Natural killer cell treated with Interleukin-12 subunit alpha and Interleukin-12 subunit beta and Interleukin-15 and Interleukin-18, amount 100 ng/mL, for 72 hours (primary cell): ENCODE measurements at regions not wholly inside any gene's neighbourhood (a gene's known extent, or its start where the extent isn't known, plus 50 kb on each side); places are given as distances from the start of the nearest gene placed in this dataset.

ENCODE experiments used
- ATAC-seq, 2 donors: fragments of 150-1000 bp; cut with Tn5 transposase in 1 of 2; sonication (Bioruptor Pico), chemical (Tn5 transposase) in 1 of 2; 2 replicates each; pipeline ENCODE4 v1.10.0; 2021
- DNase-seq: peaks from one replicate; pipeline ENCODE4 v3.0.0; 2022; ENCODE audit warnings: low spot score
- H3K27ac Mint-ChIP-seq, 2 donors: 1 replicate in 1 of 2; 2 replicates in 1 of 2; pipeline ENCODE4 v1.8.0; 2022; ENCODE audit warnings: mixed read lengths in 2 of 2, mild to moderate bottlenecking in 1 of 2, moderate library complexity in 1 of 2
- H3K27me3 Mint-ChIP-seq, 2 donors: 1 replicate in 1 of 2; 2 replicates in 1 of 2; pipeline ENCODE4 v1.8.0; 2022; ENCODE audit warnings: mixed read lengths in 2 of 2
- H3K36me3 Mint-ChIP-seq: one replicate; pipeline ENCODE4 v1.8.0; 2022; ENCODE audit warnings: mixed read lengths
- H3K4me1 Mint-ChIP-seq, 2 donors: 1 replicate in 1 of 2; 2 replicates in 1 of 2; pipeline ENCODE4 v1.8.0; 2022; ENCODE audit warnings: low read depth in 2 of 2, mixed read lengths in 2 of 2, mild to moderate bottlenecking in 1 of 2
- H3K4me3 Mint-ChIP-seq: one replicate; pipeline ENCODE4 v1.8.0; 2022; ENCODE audit warnings: mixed read lengths
- H3K9me3 Mint-ChIP-seq: 2 replicates; pipeline ENCODE4 v1.8.0; 2022; ENCODE audit warnings: mixed read lengths

DNA sequence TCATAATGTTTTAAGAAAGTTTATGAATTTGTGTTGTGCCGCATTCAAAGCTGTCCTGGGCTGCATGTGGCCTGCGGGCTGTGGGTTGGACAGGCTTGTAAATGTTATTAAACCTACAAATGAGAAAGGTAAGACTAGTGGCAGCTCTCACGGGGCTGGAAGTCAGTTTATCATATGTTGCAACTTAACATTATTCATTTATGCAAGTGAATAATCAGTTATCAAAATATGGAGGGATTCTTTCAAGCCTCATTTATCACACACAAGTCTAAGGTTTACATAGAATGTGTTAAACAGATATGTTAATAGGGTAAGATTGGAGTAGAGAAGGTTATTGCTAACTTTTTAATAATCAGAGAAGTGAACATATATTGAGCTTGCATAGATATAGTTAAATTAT lies 442.5 kb upstream of the RGS6 start:
- Mint-ChIP-seq H3K27ac (no peak overlapping the region), H3K36me3 (no peaks in the 10 kb centered on the region), H3K9me3 (no peaks in the 10 kb centered on the region), H3K4me3 (no peak overlapping the region), H3K4me1 (peaks cover 10 to 11% of the 10 kb centered on the region in 2 donors), H3K27me3 (no peaks in the 10 kb centered on the region)
- DNase-seq = no peak
- no peak for ATAC-seq

DNA sequence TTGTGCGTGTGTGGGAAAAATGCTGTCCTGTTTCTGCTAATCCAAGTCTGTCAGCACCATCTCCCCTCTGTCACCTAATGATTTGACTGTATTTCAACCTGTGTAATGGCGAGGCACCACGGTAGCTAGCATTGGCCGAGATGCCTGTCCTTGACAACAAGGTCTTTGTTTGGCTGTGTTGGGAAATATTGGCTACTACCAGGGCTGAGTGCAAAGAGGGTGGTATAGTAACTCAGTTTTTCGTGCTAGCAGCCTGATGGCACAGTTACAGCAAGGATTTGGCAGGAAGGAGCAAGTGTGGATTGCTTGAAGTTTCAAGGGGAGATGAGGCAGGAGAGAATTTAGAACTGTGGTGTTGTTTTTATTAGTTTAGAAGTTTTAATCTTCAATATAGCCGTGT lies 440.3 kb upstream of the RGS6 start:
- Mint-ChIP-seq H3K36me3 (peaks cover 6% of the 10 kb centered on the region), H3K4me1 (peaks cover 10 to 11% of the 10 kb centered on the region in 2 donors), H3K27ac (no peak overlapping the region), H3K4me3 (no peak overlapping the region), H3K9me3 (no peaks in the 10 kb centered on the region), H3K27me3 (no peaks in the 10 kb centered on the region)
- no peak for DNase-seq
- ATAC-seq = no peak

- DNase-seq (no peak), ATAC-seq (no peak)
- Mint-ChIP-seq H3K27me3 (no peaks in the 10 kb centered on the region), H3K36me3 (peaks cover 6% of the 10 kb centered on the region), H3K4me1 (peaks cover 6 to 9% of the 10 kb centered on the region in 2 donors), H3K27ac (no peak overlapping the region), H3K9me3 (no peaks in the 10 kb centered on the region), H3K4me3 (no peak overlapping the region)
Observed at GRCh38 chr14:71492346-71492745, 439.9 kb upstream of the RGS6 start.

- no peak for DNase-seq
- Mint-ChIP-seq H3K4me3 (peak overlapping the region; percentile 20), H3K27ac (no peak overlapping the region)
Observed at GRCh38 chr14:71497645-71498086, 434.6 kb upstream of the RGS6 start.

DNA sequence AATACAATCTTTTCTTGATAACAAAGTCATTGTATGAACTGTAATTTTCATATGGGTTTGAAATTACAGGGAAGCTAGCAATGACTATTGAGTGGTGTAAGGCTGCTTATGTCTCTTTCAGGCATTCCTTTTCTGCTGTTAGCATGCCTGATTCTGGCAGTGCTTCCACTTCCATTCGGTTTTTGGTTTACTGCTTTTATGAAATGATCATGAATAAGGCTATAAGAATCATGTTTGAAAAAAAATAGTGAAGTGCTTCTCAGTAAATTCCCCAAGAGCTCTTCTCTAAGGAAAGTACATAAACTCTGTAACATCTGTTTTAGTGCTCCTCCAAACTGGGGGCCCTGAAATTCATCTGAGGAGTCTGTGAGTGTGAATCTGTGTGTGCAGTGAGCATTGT lies 434.0 kb upstream of the RGS6 start:
- H3K4me3 Mint-ChIP-seq = peak overlapping the region; percentile 6
- H3K9me3 Mint-ChIP-seq = no peaks in the 10 kb centered on the region
- DNase-seq (no peak), ATAC-seq (peak in 1 of 2 donors; percentile 54)
- H3K36me3 Mint-ChIP-seq = peaks cover 6% of the 10 kb centered on the region
- H3K27ac Mint-ChIP-seq = no peak overlapping the region
- no peaks in the 10 kb centered on the region for H3K27me3 Mint-ChIP-seq
- H3K4me1 Mint-ChIP-seq = peaks cover 12 to 17% of the 10 kb centered on the region in 2 donors

More at GRCh38 chr14:71497645-71498086, 434.6 kb upstream of the RGS6 start:
- Mint-ChIP-seq H3K9me3 (no peaks in the 10 kb centered on the region), H3K27me3 (no peaks in the 10 kb centered on the region), H3K4me1 (peaks cover 12 to 17% of the 10 kb centered on the region in 2 donors), H3K36me3 (peaks cover 6% of the 10 kb centered on the region)
- ATAC-seq = peak; percentile 69 to 78

- H3K9me3 Mint-ChIP-seq = no peaks in the 10 kb centered on the region
- DNase-seq (no peak), ATAC-seq (no peak)
- peaks cover 6% of the 10 kb centered on the region for H3K36me3 Mint-ChIP-seq
- H3K4me3 Mint-ChIP-seq = no peak overlapping the region
- H3K27me3 Mint-ChIP-seq = no peaks in the 10 kb centered on the region
- peaks cover 12 to 17% of the 10 kb centered on the region in 2 donors for H3K4me1 Mint-ChIP-seq
- H3K27ac Mint-ChIP-seq = no peak overlapping the region
Observed at GRCh38 chr14:71499018-71499417, 433.2 kb upstream of the RGS6 start.

DNA sequence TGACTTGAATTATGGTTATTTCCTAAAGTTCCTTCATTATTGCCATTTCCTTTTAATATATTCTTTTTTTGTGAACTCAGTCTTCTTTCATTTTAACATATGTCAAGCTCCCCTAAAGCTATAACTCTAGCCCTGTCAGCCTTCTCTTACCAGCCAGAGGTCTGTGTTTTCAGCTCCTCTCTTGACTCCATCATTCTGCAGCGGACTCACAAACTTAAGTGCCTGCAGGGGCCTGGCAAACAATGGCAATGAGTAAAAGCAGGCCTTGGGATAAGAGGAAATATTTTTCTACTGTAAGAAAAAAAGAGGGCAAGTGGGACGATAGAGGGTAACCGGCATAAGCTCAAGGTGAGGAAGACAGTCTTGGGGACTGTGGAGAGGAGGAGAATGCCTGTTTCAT lies 424.5 kb upstream of the RGS6 start:
- Mint-ChIP-seq H3K36me3 (no peaks in the 10 kb centered on the region), H3K27me3 (no peaks in the 10 kb centered on the region), H3K9me3 (no peaks in the 10 kb centered on the region), H3K27ac (no peak overlapping the region), H3K4me1 (peaks cover 11 to 12% of the 10 kb centered on the region in 2 donors), H3K4me3 (no peak overlapping the region)
- no peak for ATAC-seq
- no peak for DNase-seq

DNA sequence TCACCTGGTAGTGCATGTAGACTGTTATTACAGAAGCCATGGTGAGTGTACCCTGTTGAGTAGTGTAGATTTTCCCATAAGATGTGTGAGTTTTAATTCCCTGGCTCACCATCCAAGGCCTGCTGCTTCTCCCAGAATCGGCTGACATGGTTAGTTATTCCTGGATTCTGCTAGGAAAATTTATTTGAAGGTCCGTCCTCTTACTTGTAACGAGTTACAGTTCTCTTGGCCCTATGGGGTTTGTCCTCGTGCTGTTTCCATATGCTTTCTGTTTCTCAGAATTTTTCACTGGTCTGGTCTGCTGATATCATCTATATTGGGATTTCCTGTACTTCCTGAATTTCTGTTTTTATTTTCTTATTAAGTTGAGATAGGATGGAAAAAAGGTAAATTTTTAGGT lies 423.3 kb upstream of the RGS6 start:
- no peak for ATAC-seq
- peaks cover 11 to 12% of the 10 kb centered on the region in 2 donors for H3K4me1 Mint-ChIP-seq
- H3K36me3 Mint-ChIP-seq = no peaks in the 10 kb centered on the region
- H3K4me3 Mint-ChIP-seq = no peak overlapping the region
- H3K9me3 Mint-ChIP-seq = no peaks in the 10 kb centered on the region
- H3K27me3 Mint-ChIP-seq = no peaks in the 10 kb centered on the region
- DNase-seq = no peak
- no peak overlapping the region for H3K27ac Mint-ChIP-seq

- no peak overlapping the region for H3K27ac Mint-ChIP-seq
- ATAC-seq (no peak), DNase-seq (no peak)
- H3K4me1 Mint-ChIP-seq = peaks cover 11 to 12% of the 10 kb centered on the region in 2 donors
- H3K36me3 Mint-ChIP-seq = no peaks in the 10 kb centered on the region
- no peak overlapping the region for H3K4me3 Mint-ChIP-seq
- H3K9me3 Mint-ChIP-seq = no peaks in the 10 kb centered on the region
- H3K27me3 Mint-ChIP-seq = no peaks in the 10 kb centered on the region
Observed at GRCh38 chr14:71511152-71511551, 421.1 kb upstream of the RGS6 start.

DNA sequence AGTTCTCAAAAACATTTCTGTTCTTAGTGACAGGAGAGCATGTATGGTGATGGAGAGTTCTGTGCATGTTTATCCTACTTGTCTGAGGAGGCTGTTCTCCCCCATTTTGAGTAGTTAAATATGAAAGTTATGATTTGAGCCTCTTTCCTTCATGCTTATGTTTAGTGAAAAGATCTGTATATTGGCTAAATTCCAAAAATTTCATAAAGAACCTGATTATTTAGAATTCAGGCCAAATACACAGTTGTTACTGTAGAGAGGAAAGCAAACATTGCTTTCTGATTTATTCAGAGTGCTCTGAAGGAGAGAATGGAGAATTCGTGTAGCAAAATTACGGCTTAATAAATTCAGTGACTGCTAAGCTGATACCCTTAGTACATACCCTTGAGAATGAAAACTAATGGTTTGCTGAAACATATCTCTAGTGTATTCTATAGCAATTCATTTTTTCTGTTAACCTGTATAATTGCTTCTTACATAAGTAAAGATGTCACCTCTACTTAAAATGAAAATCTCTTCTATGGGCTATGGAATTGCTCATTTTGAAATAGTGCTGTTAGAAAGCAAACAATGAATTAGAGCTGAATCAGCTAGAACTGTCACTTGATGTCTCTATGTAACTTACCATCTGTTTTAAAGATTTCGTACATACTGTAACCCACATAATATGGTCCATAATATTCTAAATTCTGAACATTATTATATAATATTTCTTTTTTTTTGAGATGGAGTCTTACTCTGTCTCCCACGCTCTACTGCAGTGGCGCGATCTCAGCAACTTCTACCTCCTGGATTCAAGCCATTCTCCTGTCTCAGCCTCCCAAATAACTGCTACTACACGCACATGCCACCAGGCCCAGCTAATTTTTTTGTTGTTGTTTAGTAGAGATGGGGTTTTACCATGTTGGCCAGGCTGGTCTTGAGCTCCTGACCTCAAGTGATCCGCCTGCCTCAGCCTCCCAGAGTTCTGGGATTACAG lies 417.0 kb upstream of the RGS6 start:
- ATAC-seq (no peak), DNase-seq (no peak)
- Mint-ChIP-seq H3K4me1 (peaks cover 0 to 6% of the 10 kb centered on the region in 2 donors), H3K27me3 (no peaks in the 10 kb centered on the region), H3K27ac (no peak overlapping the region), H3K9me3 (no peaks in the 10 kb centered on the region), H3K4me3 (no peak overlapping the region), H3K36me3 (no peaks in the 10 kb centered on the region)

DNA sequence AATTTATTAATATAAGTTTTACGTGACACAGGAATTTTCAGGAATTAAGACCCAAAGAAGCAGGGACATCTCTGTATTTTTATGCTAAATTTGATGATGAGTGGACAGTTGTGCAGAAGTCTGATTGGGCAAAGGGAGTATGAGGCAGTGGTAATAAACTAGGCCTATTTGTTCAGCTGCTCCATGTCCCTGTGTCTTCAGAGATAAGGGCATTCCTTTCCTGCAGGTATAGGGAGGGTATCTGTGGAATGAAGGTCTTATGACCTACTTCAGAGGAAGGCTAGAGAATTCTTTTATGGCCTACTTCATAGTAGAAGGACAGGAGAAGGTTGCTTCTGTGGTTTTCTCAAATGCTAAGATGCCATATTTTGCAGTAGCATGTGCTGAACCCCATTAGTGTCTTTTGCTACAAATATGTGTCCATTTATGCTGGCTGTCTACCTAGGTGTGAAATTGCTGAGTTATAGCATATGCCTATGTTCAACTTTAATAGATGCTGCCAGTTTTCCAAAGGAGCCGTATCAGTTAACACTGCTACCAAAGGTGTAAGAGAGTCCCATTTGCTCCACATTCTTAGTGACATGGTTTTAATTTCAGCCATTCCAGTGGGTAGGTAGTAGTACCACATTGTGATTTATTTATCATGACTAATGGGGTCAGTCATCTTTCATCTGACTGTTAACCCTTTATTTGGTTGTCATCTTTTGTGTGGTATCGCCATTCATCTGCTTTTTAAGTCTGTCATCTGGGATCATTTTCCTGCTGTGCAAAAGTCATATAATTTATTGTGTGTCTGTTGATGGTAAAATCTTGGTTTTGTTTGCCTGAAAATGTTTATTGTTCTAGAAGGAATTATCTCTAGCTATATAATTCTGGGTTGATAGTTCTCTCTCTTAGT lies 410.7 kb upstream of the RGS6 start:
- DNase-seq (no peak), ATAC-seq (no peak)
- Mint-ChIP-seq H3K36me3 (peaks cover 5% of the 10 kb centered on the region), H3K27me3 (no peaks in the 10 kb centered on the region), H3K4me1 (peaks cover 16 to 17% of the 10 kb centered on the region in 2 donors), H3K9me3 (no peaks in the 10 kb centered on the region), H3K27ac (no peak overlapping the region), H3K4me3 (no peak overlapping the region)

- DNase-seq = no peak
- peak; percentile 62 to 94 for ATAC-seq
- Mint-ChIP-seq H3K4me1 (peaks cover 16 to 17% of the 10 kb centered on the region in 2 donors), H3K27ac (peak overlapping the region in 1 of 2 donors; percentile 34), H3K9me3 (no peaks in the 10 kb centered on the region), H3K27me3 (no peaks in the 10 kb centered on the region), H3K4me3 (peak overlapping the region; percentile 44), H3K36me3 (peaks cover 5% of the 10 kb centered on the region)
Observed at GRCh38 chr14:71523630-71524319, 408.5 kb upstream of the RGS6 start.

- peak overlapping the region in 1 of 2 donors; percentile 34 for H3K27ac Mint-ChIP-seq
Observed at GRCh38 chr14:71524320-71524982, 407.8 kb upstream of the RGS6 start.

More at GRCh38 chr14:71524320-71524982, 407.8 kb upstream of the RGS6 start:
- Mint-ChIP-seq H3K4me3 (no peak overlapping the region), H3K27me3 (no peaks in the 10 kb centered on the region), H3K4me1 (peaks cover 16 to 17% of the 10 kb centered on the region in 2 donors), H3K9me3 (no peaks in the 10 kb centered on the region), H3K36me3 (peaks cover 5% of the 10 kb centered on the region)
- DNase-seq (no peak), ATAC-seq (no peak)
